Esophagus muscularis mucosa (tissue), 4 donors: ENCODE measurements at regions not wholly inside any gene's neighbourhood (a gene's known extent, or its start where the extent isn't known, plus 50 kb on each side); places are given as distances from the start of the nearest gene placed in this dataset.

Source experiments
- EP300 ChIP-seq: sonication (generic); formaldehyde crosslinking; IDR thresholded peaks from one replicate; pipeline ENCODE4 v1.6.1; 2017; ENCODE audit warnings: antibody characterized with exemption
- POLR2A ChIP-seq: fragments of 450-650 bp; IDR thresholded peaks from one replicate; pipeline ENCODE4 v1.6.1; 2017; ENCODE audit warnings: antibody characterized with exemption, moderate library complexity, mild to moderate bottlenecking, low read depth
- POLR2AphosphoS5 ChIP-seq, 2 donors: sonication (generic); formaldehyde crosslinking; IDR thresholded peaks; one replicate each; pipeline ENCODE4 v1.6.1; 2017; ENCODE audit warnings: antibody characterized with exemption in 2 of 2
- TF ChIP-seq, protein P1 (sequence below), 3 experiments: fragments of 200-600 bp in 2 of 3; fragments of 450-650 bp in 1 of 3; sonication (generic) in 2 of 3; IDR thresholded peaks; one replicate each; pipeline ENCODE4 v1.5.1; 2017 to 2019; ENCODE audit warnings: antibody characterized with exemption in 3 of 3, mild to moderate bottlenecking in 2 of 3, moderate library complexity in 1 of 3

DNA sequence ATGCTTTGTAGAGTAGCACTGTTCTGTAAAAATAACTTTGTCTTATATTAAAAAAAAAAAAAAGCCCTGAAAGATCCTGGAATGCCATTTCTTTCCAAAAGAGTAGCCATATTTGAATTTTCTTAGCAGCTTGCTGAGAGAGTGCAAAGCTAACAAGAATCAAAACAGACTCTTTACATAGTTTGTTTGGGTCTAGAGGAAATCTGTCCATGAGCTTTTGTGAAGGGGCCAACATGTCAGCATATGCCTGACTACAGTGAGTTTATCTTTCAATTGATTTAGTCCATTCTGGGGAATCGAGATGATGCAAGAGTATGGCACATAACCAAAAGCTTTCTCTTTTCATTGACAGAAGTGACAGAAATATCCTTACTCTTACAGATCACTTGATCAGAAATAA lies 777.7 kb upstream of the ACVR2A start:
- TF ChIP-seq, protein P1, sequence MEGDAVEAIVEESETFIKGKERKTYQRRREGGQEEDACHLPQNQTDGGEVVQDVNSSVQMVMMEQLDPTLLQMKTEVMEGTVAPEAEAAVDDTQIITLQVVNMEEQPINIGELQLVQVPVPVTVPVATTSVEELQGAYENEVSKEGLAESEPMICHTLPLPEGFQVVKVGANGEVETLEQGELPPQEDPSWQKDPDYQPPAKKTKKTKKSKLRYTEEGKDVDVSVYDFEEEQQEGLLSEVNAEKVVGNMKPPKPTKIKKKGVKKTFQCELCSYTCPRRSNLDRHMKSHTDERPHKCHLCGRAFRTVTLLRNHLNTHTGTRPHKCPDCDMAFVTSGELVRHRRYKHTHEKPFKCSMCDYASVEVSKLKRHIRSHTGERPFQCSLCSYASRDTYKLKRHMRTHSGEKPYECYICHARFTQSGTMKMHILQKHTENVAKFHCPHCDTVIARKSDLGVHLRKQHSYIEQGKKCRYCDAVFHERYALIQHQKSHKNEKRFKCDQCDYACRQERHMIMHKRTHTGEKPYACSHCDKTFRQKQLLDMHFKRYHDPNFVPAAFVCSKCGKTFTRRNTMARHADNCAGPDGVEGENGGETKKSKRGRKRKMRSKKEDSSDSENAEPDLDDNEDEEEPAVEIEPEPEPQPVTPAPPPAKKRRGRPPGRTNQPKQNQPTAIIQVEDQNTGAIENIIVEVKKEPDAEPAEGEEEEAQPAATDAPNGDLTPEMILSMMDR (IDR thresholded peaks at IDR 0.05), result no peak
- TF ChIP-seq POLR2AphosphoS5 (IDR thresholded peaks at IDR 0.05) (no peak), POLR2A (no peak), EP300 (no peak)
